HG02759 (cell line): ENCODE measurements at regions not wholly inside any gene's neighbourhood (a gene's known extent, or its start where the extent isn't known, plus 50 kb on each side); places are given as distances from the start of the nearest gene placed in this dataset.
"Not testable (repeated sequence)": the region's sequence is repeated elsewhere in the genome, so short reads cannot be mapped to it uniquely, and the experiment has no call there.

ENCODE experiments used
- ATAC-seq: cut with Tn5 transposase; IDR thresholded peaks from one replicate; pipeline ENCODE4 v1.9.1; 2021; ENCODE audit warnings: mild to moderate bottlenecking, moderate library complexity; ENCODE audit not compliant: unreplicated experiment

- no peak for ATAC-seq
Measured at GRCh38 chr4:66955784-66956183, 589.5 kb downstream of the CENPC start.

GRCh38 chr4:66949419-66949818, 595.9 kb downstream of the CENPC start:
- ATAC-seq, result no peak

- ATAC-seq, result no peak
Measured at GRCh38 chr4:66946761-66947160, 598.5 kb downstream of the CENPC start.

- no peak for ATAC-seq
Measured at GRCh38 chr4:66943112-66943511, 602.2 kb downstream of the CENPC start.

GRCh38 chr4:66931981-66932380, 613.3 kb downstream of the CENPC start:
- not testable (repeated sequence) for ATAC-seq

- no peak for ATAC-seq
Measured at GRCh38 chr4:66930206-66930605, 615.1 kb downstream of the CENPC start.

- no peak for ATAC-seq
Measured at GRCh38 chr4:66929748-66930147, 615.6 kb downstream of the CENPC start.

GRCh38 chr4:66928881-66929280, 616.4 kb downstream of the CENPC start:
- not testable (repeated sequence) for ATAC-seq

GRCh38 chr4:66927937-66928336, 617.4 kb downstream of the CENPC start:
- no peak for ATAC-seq

- ATAC-seq, result no peak
Measured at GRCh38 chr4:66926687-66927086, 618.6 kb downstream of the CENPC start.

GRCh38 chr4:66923081-66923865, 622.0 kb downstream of the CENPC start:
- ATAC-seq, result no peak

GRCh38 chr4:66921433-66921832, 623.9 kb downstream of the CENPC start:
- no peak for ATAC-seq

GRCh38 chr4:66920514-66920913, 624.8 kb downstream of the CENPC start:
- ATAC-seq, result no peak

- no peak for ATAC-seq
Measured at GRCh38 chr4:66911880-66912279, 633.4 kb downstream of the CENPC start.

GRCh38 chr4:66906314-66906713, 639.0 kb downstream of the CENPC start:
- no peak for ATAC-seq

- ATAC-seq, result no peak
Measured at GRCh38 chr4:66899422-66900065, 645.8 kb downstream of the CENPC start.

GRCh38 chr4:66893807-66894206, 651.5 kb downstream of the CENPC start:
- ATAC-seq, result no peak

- ATAC-seq, result no peak
Measured at GRCh38 chr4:66887061-66887460, 658.2 kb downstream of the CENPC start.

GRCh38 chr4:66885501-66886165, 659.7 kb downstream of the CENPC start:
- no peak for ATAC-seq

- no peak for ATAC-seq
Measured at GRCh38 chr4:66876946-66877345, 668.4 kb downstream of the CENPC start.

- no peak for ATAC-seq
Measured at GRCh38 chr4:66872661-66873060, 672.6 kb downstream of the CENPC start.

GRCh38 chr4:66863481-66863880, 681.8 kb downstream of the CENPC start:
- ATAC-seq, result no peak
